ENCODE measurements at regions not wholly inside any gene's neighbourhood (a gene's known extent, or its start where the extent isn't known, plus 50 kb on each side); places are given as distances from the start of the nearest gene placed in this dataset.

DNA sequence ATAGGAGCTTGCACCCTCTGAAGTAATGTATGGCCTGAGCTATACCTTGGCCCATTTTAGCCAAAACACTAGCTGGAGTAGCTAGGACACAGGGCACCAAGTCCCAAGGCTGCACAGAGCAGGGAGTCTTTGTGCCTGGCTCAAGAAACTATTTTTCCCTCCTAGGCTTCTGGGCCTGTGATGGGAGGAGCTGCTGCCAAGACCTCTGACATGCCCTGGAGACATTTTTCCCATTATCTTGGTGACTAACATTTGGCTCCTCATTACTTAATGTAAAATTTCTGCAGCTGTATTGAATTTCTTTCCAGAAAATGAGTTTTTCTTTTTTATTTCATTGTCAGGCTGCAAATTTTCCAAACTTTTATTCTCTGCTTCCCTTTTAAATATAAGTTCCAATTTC, 1099.2 kb downstream of the CDH18 start (continued):
- TF ChIP-seq, protein P1, sequence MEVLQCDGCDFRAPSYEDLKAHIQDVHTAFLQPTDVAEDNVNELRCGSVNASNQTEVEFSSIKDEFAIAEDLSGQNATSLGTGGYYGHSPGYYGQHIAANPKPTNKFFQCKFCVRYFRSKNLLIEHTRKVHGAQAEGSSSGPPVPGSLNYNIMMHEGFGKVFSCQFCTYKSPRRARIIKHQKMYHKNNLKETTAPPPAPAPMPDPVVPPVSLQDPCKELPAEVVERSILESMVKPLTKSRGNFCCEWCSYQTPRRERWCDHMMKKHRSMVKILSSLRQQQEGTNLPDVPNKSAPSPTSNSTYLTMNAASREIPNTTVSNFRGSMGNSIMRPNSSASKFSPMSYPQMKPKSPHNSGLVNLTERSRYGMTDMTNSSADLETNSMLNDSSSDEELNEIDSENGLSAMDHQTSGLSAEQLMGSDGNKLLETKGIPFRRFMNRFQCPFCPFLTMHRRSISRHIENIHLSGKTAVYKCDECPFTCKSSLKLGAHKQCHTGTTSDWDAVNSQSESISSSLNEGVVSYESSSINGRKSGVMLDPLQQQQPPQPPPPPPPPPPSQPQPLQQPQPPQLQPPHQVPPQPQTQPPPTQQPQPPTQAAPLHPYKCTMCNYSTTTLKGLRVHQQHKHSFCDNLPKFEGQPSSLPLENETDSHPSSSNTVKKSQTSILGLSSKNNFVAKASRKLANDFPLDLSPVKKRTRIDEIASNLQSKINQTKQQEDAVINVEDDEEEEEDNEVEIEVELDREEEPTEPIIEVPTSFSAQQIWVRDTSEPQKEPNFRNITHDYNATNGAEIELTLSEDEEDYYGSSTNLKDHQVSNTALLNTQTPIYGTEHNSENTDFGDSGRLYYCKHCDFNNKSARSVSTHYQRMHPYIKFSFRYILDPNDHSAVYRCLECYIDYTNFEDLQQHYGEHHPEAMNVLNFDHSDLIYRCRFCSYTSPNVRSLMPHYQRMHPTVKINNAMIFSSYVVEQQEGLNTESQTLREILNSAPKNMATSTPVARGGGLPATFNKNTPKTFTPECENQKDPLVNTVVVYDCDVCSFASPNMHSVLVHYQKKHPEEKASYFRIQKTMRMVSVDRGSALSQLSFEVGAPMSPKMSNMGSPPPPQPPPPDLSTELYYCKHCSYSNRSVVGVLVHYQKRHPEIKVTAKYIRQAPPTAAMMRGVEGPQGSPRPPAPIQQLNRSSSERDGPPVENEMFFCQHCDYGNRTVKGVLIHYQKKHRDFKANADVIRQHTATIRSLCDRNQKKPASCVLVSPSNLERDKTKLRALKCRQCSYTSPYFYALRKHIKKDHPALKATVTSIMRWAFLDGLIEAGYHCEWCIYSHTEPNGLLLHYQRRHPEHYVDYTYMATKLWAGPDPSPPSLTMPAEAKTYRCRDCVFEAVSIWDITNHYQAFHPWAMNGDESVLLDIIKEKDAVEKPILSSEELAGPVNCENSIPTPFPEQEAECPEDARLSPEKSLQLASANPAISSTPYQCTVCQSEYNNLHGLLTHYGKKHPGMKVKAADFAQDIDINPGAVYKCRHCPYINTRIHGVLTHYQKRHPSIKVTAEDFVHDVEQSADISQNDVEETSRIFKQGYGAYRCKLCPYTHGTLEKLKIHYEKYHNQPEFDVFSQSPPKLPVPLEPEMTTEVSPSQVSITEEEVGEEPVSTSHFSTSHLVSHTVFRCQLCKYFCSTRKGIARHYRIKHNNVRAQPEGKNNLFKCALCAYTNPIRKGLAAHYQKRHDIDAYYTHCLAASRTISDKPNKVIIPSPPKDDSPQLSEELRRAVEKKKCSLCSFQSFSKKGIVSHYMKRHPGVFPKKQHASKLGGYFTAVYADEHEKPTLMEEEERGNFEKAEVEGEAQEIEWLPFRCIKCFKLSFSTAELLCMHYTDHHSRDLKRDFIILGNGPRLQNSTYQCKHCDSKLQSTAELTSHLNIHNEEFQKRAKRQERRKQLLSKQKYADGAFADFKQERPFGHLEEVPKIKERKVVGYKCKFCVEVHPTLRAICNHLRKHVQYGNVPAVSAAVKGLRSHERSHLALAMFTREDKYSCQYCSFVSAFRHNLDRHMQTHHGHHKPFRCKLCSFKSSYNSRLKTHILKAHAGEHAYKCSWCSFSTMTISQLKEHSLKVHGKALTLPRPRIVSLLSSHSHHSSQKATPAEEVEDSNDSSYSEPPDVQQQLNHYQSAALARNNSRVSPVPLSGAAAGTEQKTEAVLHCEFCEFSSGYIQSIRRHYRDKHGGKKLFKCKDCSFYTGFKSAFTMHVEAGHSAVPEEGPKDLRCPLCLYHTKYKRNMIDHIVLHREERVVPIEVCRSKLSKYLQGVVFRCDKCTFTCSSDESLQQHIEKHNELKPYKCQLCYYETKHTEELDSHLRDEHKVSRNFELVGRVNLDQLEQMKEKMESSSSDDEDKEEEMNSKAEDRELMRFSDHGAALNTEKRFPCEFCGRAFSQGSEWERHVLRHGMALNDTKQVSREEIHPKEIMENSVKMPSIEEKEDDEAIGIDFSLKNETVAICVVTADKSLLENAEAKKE (CRISPR knock-in tag; IDR thresholded peaks at IDR 0.05), result no peak
- no peak for TF ChIP-seq EZH2phosphoT487 (IDR thresholded peaks at IDR 0.05; ENCODE audit: unreplicated experiment)

GRCh38 chr5:18900644-18901043, 1087.4 kb downstream of the CDH18 start:
- Histone ChIP-seq H3K79me2 (replicated peaks; ENCODE audit: insufficient read depth) (no peaks in the 10 kb centered on the region), H4K20me1 (replicated peaks; ENCODE audit: insufficient read depth) (no peaks in the 10 kb centered on the region), H3K9me2 (ENCODE audit: insufficient read depth) (no peaks in the 10 kb centered on the region), H3K4me2 (no peak overlapping the region), H3F3A (replicated peaks; ENCODE audit: low read depth) (no peaks in the 10 kb centered on the region), H3K4me1 (ENCODE audit: insufficient read depth) (no peaks in the 10 kb centered on the region), H2AFZ (no peak overlapping the region), H3K36me3 (ENCODE audit: insufficient read depth) (no peaks in the 10 kb centered on the region), H3K27ac (ENCODE audit: low read depth) (no peak overlapping the region), H3K27me3 (ENCODE audit: insufficient read depth) (no peaks in the 10 kb centered on the region), H3K4me3 (no peak overlapping the region)
- no peaks in the 10 kb centered on the region for H3K36me3 Mint-ChIP-seq (ENCODE audit: low read depth)
- no peaks in the 10 kb centered on the region for H3K27me3 Mint-ChIP-seq (ENCODE audit: insufficient read depth, low read depth, poor library complexity)
- no peak overlapping the region for H3K27ac Mint-ChIP-seq
- no peaks in the 10 kb centered on the region for H3K4me1 Mint-ChIP-seq
- DNase-seq (ENCODE audit: low spot score) (no peak), ATAC-seq (no peak)
- H3K4me3 Mint-ChIP-seq, result no peak overlapping the region
- H3K9me3 Mint-ChIP-seq, result peaks cover 2% of the 10 kb centered on the region; the same call in 1 of the 3 replicates
- no peak for TF ChIP-seq EZH2phosphoT487 (IDR thresholded peaks at IDR 0.05; ENCODE audit: unreplicated experiment)
- TF ChIP-seq, protein P2, sequence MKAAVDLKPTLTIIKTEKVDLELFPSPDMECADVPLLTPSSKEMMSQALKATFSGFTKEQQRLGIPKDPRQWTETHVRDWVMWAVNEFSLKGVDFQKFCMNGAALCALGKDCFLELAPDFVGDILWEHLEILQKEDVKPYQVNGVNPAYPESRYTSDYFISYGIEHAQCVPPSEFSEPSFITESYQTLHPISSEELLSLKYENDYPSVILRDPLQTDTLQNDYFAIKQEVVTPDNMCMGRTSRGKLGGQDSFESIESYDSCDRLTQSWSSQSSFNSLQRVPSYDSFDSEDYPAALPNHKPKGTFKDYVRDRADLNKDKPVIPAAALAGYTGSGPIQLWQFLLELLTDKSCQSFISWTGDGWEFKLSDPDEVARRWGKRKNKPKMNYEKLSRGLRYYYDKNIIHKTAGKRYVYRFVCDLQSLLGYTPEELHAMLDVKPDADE (IDR thresholded peaks at IDR 0.05), result no peak
- no peak for TF ChIP-seq ZNF114 (CRISPR knock-in tag; IDR thresholded peaks at IDR 0.05)
- TF ChIP-seq EZH2 (IDR thresholded peaks at IDR 0.05; ENCODE audit: low read depth, unreplicated experiment), result no peak
- TF ChIP-seq, protein P3, sequence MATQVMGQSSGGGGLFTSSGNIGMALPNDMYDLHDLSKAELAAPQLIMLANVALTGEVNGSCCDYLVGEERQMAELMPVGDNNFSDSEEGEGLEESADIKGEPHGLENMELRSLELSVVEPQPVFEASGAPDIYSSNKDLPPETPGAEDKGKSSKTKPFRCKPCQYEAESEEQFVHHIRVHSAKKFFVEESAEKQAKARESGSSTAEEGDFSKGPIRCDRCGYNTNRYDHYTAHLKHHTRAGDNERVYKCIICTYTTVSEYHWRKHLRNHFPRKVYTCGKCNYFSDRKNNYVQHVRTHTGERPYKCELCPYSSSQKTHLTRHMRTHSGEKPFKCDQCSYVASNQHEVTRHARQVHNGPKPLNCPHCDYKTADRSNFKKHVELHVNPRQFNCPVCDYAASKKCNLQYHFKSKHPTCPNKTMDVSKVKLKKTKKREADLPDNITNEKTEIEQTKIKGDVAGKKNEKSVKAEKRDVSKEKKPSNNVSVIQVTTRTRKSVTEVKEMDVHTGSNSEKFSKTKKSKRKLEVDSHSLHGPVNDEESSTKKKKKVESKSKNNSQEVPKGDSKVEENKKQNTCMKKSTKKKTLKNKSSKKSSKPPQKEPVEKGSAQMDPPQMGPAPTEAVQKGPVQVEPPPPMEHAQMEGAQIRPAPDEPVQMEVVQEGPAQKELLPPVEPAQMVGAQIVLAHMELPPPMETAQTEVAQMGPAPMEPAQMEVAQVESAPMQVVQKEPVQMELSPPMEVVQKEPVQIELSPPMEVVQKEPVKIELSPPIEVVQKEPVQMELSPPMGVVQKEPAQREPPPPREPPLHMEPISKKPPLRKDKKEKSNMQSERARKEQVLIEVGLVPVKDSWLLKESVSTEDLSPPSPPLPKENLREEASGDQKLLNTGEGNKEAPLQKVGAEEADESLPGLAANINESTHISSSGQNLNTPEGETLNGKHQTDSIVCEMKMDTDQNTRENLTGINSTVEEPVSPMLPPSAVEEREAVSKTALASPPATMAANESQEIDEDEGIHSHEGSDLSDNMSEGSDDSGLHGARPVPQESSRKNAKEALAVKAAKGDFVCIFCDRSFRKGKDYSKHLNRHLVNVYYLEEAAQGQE (IDR thresholded peaks at IDR 0.05; ENCODE audit: unreplicated experiment), result no peak
